ENCODE measurements at regions not wholly inside any gene's neighbourhood (a gene's known extent, or its start where the extent isn't known, plus 50 kb on each side); places are given as distances from the start of the nearest gene placed in this dataset.

DNA sequence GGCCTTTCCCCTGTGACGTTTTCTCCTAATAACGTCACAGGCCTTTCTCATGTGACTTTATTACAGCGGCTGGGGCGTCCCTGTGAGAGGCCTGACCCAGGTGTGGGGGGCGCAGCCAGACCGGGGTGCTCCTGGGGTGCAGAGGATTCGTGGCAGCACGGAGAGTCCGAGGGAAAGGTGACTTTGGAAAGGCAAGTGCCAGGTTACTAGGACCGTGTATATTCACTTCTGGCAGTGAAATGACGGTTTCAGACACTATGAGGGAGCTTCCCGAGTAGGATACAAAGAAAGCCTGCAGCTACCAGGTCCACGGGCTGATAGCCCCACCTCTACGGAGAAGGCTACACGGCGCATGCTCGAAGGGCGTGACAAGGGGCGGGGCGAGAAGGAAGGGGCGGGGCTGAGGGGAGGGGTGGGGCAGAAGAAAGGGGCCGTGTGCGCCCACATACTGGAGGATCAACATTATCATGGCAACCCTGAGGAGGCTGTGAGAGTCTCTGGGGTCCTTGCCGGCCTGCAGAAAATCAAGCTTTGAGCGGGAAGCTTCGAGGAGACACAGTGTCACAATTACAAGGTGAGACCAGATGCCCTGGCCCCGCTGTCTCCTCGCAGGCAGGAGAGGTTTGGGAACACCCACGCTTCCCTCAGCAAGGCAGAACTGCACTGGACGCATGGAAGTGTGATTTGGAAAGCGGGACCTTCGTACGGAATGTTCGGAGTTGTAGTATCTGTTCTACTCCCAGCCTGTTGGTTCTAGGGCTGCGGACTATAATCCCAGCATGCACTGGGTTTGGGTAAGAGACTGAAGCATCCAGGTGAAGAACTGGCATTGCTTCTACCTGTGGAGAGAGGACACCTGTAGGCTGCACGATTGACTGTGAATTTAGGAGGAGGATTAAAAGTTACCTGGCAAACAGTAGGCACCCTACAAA, 54.4 kb upstream of the ZNF337 start:
- Histone ChIP-seq H3K4me1 (peaks cover 0 to 8% (median 5%) of the 10 kb centered on the region in 4 donors), H3K9me3 (no peaks in the 10 kb centered on the region), H3K36me3 (no peaks in the 10 kb centered on the region), H3K27ac (replicated peaks in 1 of 4) (peak overlapping the region in 1 of 4 donors; percentile 37), H3K27me3 (no peaks in the 10 kb centered on the region), H3K4me3 (peak overlapping the region; percentile 39 to 58 (median 52))
- TF ChIP-seq POLR2A (IDR thresholded peaks at IDR 0.05; ENCODE audit: low read depth) (no peak), EP300 (IDR thresholded peaks at IDR 0.05) (no peak), CTCF (IDR thresholded peaks at IDR 0.05) (no peak), POLR2AphosphoS5 (IDR thresholded peaks at IDR 0.05) (peak in 1 of 2 donors; percentile 41)
- intact Hi-C loops (cut with DNase I): no loop called here
- WGBS: 47% methylated on average over 33 of the region's 36 CpGs
- DNase-seq (ENCODE audit: extremely low spot score): no peak

GRCh38 chr20:25750220-25750764, 53.6 kb upstream of the ZNF337 start:
- peak overlapping the region in 1 of 4 donors; percentile 37 for H3K27ac ChIP-seq (replicated peaks in 1 of 4)
- TF ChIP-seq POLR2AphosphoS5 (IDR thresholded peaks at IDR 0.05) (no peak), EP300 (IDR thresholded peaks at IDR 0.05) (no peak), POLR2A (IDR thresholded peaks at IDR 0.05; ENCODE audit: low read depth) (no peak), CTCF (IDR thresholded peaks at IDR 0.05) (no peak)

DNA sequence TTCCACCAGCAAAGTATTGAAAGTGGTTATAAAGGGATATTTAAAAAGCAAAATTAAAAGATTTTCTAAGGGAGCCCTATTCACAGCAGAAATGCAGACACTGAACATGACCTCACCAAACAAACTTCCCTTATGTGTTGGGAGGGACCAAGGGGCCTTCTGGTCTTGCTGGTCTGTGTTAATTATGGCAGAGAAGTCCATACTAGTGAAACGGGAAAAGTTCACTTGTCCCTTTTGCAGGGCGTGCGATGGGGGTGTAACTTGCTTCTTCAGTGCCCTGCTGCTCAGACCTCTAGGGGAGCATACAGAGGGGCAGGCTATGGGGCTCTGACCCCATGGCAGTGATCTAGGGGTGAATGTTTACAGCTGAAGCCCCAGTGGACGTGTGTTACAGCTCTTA, 53.0 kb upstream of the ZNF337 start:
- 75% methylated on average over 4 of the region's 4 CpGs for WGBS
- H3K36me3 ChIP-seq: no peaks in the 10 kb centered on the region
- intact Hi-C loops (cut with DNase I): no loop called here
- H3K4me3 ChIP-seq: no peak overlapping the region
- H3K27me3 ChIP-seq: no peaks in the 10 kb centered on the region
- TF ChIP-seq POLR2A (IDR thresholded peaks at IDR 0.05; ENCODE audit: low read depth) (no peak), POLR2AphosphoS5 (IDR thresholded peaks at IDR 0.05) (no peak), EP300 (IDR thresholded peaks at IDR 0.05) (no peak), CTCF (IDR thresholded peaks at IDR 0.05) (no peak)
- peak; percentile 89 for DNase-seq (ENCODE audit: extremely low spot score)
- H3K4me1 ChIP-seq: peaks cover 0 to 8% (median 5%) of the 10 kb centered on the region in 4 donors
- H3K27ac ChIP-seq (replicated peaks in 1 of 4): no peak overlapping the region
- H3K9me3 ChIP-seq: no peaks in the 10 kb centered on the region

More at GRCh38 chr20:25750220-25750764, 53.6 kb upstream of the ZNF337 start:
- no peak for DNase-seq (ENCODE audit: extremely low spot score)
- Histone ChIP-seq H3K36me3 (no peaks in the 10 kb centered on the region), H3K4me1 (peaks cover 0 to 8% (median 5%) of the 10 kb centered on the region in 4 donors), H3K4me3 (peak overlapping the region; percentile 39 to 58 (median 52)), H3K27me3 (no peaks in the 10 kb centered on the region), H3K9me3 (no peaks in the 10 kb centered on the region)
- intact Hi-C loops (cut with DNase I): no loop called here
- WGBS: 91% methylated on average over 4 of the region's 9 CpGs

Small RNA genes in the stretch of these regions (small RNA-seq; reads per million reads assigned to genes)
- 0 reads per million in 3 donors for gene CFTRP1

All from esophagus muscularis mucosa (tissue), 4 donors.